Trophoblast cell (in vitro differentiated cells and primary cell): ENCODE measurements at regions not wholly inside any gene's neighbourhood (a gene's known extent, or its start where the extent isn't known, plus 50 kb on each side); places are given as distances from the start of the nearest gene placed in this dataset.

Source experiments
- DNase-seq, 2 donors: peaks; one replicate each; pipeline ENCODE4 v3.0.0-alpha.2; 2016
- H2AFZ ChIP-seq: 2 replicates; pipeline ENCODE4 v1.6.1; 2013; ENCODE audit warnings: low read length, moderate library complexity, mild to moderate bottlenecking; ENCODE audit not compliant: insufficient read depth, poor library complexity
- H2AK5ac ChIP-seq: 2 replicates; pipeline ENCODE4 v1.6.1; 2013; ENCODE audit warnings: mild to moderate bottlenecking, low read length
- H2BK120ac ChIP-seq: 2 replicates; pipeline ENCODE4 v1.6.1; 2013; ENCODE audit warnings: low read length, mild to moderate bottlenecking, moderate library complexity; ENCODE audit not compliant: insufficient read depth, poor library complexity
- H2BK12ac ChIP-seq: 2 replicates; pipeline ENCODE4 v1.6.1; 2013; ENCODE audit warnings: mild to moderate bottlenecking, low read length, moderate library complexity
- H2BK5ac ChIP-seq: 2 replicates; pipeline ENCODE4 v1.6.1; 2013; ENCODE audit warnings: low read length, low read depth, moderate library complexity, mild to moderate bottlenecking; ENCODE audit not compliant: poor library complexity
- H3K14ac ChIP-seq: 2 replicates; pipeline ENCODE4 v1.6.1; 2013; ENCODE audit warnings: mild to moderate bottlenecking, low read length
- H3K18ac ChIP-seq: 2 replicates; pipeline ENCODE4 v1.6.1; 2013; ENCODE audit warnings: mild to moderate bottlenecking, low read length
- H3K23ac ChIP-seq: 2 replicates; pipeline ENCODE4 v1.6.1; 2013; ENCODE audit warnings: low read length
- H3K27ac ChIP-seq: 2 replicates; pipeline ENCODE4 v1.5.1; 2013; ENCODE audit warnings: low read depth, mild to moderate bottlenecking, inconsistent platforms, low read length, moderate library complexity
- H3K27me3 ChIP-seq: 2 replicates; pipeline ENCODE4 v1.6.1; 2013; ENCODE audit warnings: inconsistent platforms, mild to moderate bottlenecking, low read length, moderate library complexity; ENCODE audit not compliant: insufficient read depth
- H3K36me3 ChIP-seq, 2 experiments: 1 replicate in 1 of 2; 2 replicates in 1 of 2; pipeline ENCODE4 v1.6.1; 2013; ENCODE audit warnings: low read length in 2 of 2, mild to moderate bottlenecking in 2 of 2, moderate library complexity in 1 of 2; ENCODE audit not compliant: insufficient read depth in 2 of 2, control insufficient read depth in 1 of 2
- H3K4ac ChIP-seq: 2 replicates; pipeline ENCODE4 v1.6.1; 2013; ENCODE audit warnings: low read depth, mild to moderate bottlenecking, low read length, moderate library complexity
- H3K4me1 ChIP-seq, 2 experiments: 1 replicate in 1 of 2; 2 replicates in 1 of 2; pipeline ENCODE4 v1.6.1; 2013; ENCODE audit warnings: low read length in 2 of 2, mild to moderate bottlenecking in 2 of 2, moderate library complexity in 1 of 2; ENCODE audit not compliant: insufficient read depth in 2 of 2, control insufficient read depth in 1 of 2
- H3K4me2 ChIP-seq: 2 replicates; pipeline ENCODE4 v1.6.1; 2013; ENCODE audit warnings: inconsistent platforms, mild to moderate bottlenecking, low read length, moderate library complexity
- H3K4me3 ChIP-seq: 2 replicates; pipeline ENCODE4 v1.5.1; 2013; ENCODE audit warnings: mild to moderate bottlenecking, low read depth, low read length, inconsistent platforms
- H3K79me1 ChIP-seq: one replicate; pipeline ENCODE4 v1.6.1; 2013; ENCODE audit warnings: low read length
- H3K79me2 ChIP-seq: 2 replicates; pipeline ENCODE4 v1.6.1; 2013; ENCODE audit warnings: low read length, mild to moderate bottlenecking; ENCODE audit not compliant: control insufficient read depth, insufficient read depth, poor library complexity
- H3K9ac ChIP-seq: 2 replicates; pipeline ENCODE4 v1.6.1; 2013; ENCODE audit warnings: mild to moderate bottlenecking, low read length
- H3K9me3 ChIP-seq: 2 replicates; pipeline ENCODE4 v1.6.1; 2013; ENCODE audit warnings: low read depth, mild to moderate bottlenecking, control low read depth, inconsistent platforms, low read length; ENCODE audit not compliant: insufficient read depth
- H4K12ac ChIP-seq: 2 replicates; pipeline ENCODE4 v1.6.1; 2013; ENCODE audit warnings: low read depth, mild to moderate bottlenecking, low read length, moderate library complexity
- H4K8ac ChIP-seq: 2 replicates; pipeline ENCODE4 v1.6.1; 2013; ENCODE audit warnings: low read depth, mild to moderate bottlenecking, low read length, moderate library complexity
- H4K91ac ChIP-seq: one replicate; pipeline ENCODE4 v1.6.1; 2013; ENCODE audit warnings: low read depth, mild to moderate bottlenecking, low read length, moderate library complexity
- WGBS: extraction: QIAGEN DNeasy Blood & Tissue Kit; methylation state at CpG from one replicate; pipeline ENCODE4 v1.1.7; 2013; ENCODE audit warnings: missing lambda C conversion rate; ENCODE audit not compliant: insufficient read length, insufficient coverage; ENCODE audit errors: extremely low coverage; 5-methylcytosine and 5-hydroxymethylcytosine counted together

DNA sequence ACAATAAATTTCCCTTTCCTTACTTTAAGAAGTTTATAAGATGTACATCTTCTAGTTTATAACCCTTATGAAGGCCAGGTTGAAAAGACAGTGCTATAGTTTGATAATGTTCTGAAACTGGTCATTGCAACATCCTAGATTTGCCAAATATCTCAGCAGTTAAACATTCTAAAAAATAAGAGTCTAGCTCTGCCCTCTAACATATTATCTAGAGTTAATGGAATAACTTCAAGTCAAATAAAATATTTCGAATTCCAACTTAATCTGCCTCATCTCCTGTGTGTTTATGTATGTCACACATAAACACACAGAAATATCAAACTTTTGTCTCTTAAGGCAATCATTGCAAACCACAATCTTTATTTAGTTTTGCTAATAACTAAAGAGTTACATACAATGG, 796.6 kb downstream of the TLE1 start:
- H3K27ac ChIP-seq: no peak overlapping the region
- no peaks in the 10 kb centered on the region for H3K79me2 ChIP-seq
- H3K79me1 ChIP-seq: no peaks in the 10 kb centered on the region
- no peak overlapping the region for H3K14ac ChIP-seq
- H3K23ac ChIP-seq: no peak overlapping the region
- no peak overlapping the region for H2BK5ac ChIP-seq
- H4K8ac ChIP-seq: no peak overlapping the region
- no peaks in the 10 kb centered on the region for H3K9me3 ChIP-seq
- no peak overlapping the region for H2BK120ac ChIP-seq
- H3K4me2 ChIP-seq: no peak overlapping the region
- H3K36me3 ChIP-seq: no peaks in the 10 kb centered on the region
- H3K9ac ChIP-seq: no peak overlapping the region
- no peaks in the 10 kb centered on the region for H3K4me1 ChIP-seq
- no peak overlapping the region for H2BK12ac ChIP-seq
- no peak overlapping the region for H2AK5ac ChIP-seq
- no CpG with 5 or more reads among the region's 1 CpG for WGBS
- H3K4me3 ChIP-seq: no peak overlapping the region
- H4K91ac ChIP-seq: no peak overlapping the region
- DNase-seq: no peak
- H3K4ac ChIP-seq: no peak overlapping the region
- no peak overlapping the region for H3K18ac ChIP-seq
- H2AFZ ChIP-seq: no peak overlapping the region
- H4K12ac ChIP-seq: no peak overlapping the region
- H3K27me3 ChIP-seq: no peaks in the 10 kb centered on the region

DNA sequence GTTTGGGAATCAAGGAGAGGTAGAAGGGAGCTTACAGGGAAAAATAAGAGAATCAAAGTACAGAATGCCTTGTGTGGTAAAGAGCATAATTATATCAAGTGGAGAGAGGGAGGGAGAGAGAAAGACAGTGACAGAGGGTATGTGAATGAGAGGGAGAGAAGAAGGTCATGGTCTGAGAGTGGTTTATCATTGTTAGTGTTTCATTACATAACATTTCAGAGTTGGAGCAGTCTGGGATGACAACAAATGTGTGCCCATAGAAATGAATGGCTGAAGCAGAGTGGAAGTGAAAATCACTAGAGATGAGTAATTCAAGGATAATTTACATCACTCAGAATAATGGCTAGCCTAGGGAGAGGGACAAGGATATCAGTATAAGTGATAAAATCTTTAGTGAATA, 799.2 kb downstream of the TLE1 start:
- Histone ChIP-seq H3K9ac (no peak overlapping the region), H2BK5ac (no peak overlapping the region), H3K27me3 (no peaks in the 10 kb centered on the region), H2BK12ac (no peak overlapping the region), H4K12ac (no peak overlapping the region), H2AK5ac (no peak overlapping the region), H2AFZ (no peak overlapping the region), H3K9me3 (no peaks in the 10 kb centered on the region), H3K23ac (no peak overlapping the region), H3K14ac (no peak overlapping the region), H3K4me1 (no peaks in the 10 kb centered on the region), H3K4ac (no peak overlapping the region), H3K79me1 (no peaks in the 10 kb centered on the region), H3K4me3 (no peak overlapping the region), H4K8ac (no peak overlapping the region), H3K18ac (no peak overlapping the region), H3K27ac (no peak overlapping the region), H3K79me2 (no peaks in the 10 kb centered on the region), H3K36me3 (no peaks in the 10 kb centered on the region), H3K4me2 (no peak overlapping the region), H2BK120ac (no peak overlapping the region), H4K91ac (no peak overlapping the region)
- no peak for DNase-seq

DNA sequence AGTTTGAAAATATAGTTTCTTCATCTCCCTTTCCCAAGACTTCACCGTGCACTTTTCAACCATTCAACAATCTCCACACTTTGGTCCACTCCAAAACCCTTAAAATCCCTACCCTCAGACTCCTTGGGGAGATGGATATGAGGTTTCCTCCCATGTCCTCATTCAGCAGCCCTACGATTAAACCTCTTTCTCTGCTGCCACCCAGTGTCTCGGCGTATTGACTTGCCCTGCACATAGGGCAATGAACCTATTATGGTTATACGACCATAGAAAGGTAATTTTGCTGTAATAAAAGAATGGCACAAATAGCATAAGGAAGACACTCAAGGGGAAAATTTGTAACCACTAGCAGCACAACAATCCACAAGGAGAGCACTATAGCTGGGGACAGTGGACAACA, 803.5 kb downstream of the TLE1 start:
- 100% methylated on average over 1 of the region's 5 CpGs for WGBS
- no peaks in the 10 kb centered on the region for H3K36me3 ChIP-seq

DNA sequence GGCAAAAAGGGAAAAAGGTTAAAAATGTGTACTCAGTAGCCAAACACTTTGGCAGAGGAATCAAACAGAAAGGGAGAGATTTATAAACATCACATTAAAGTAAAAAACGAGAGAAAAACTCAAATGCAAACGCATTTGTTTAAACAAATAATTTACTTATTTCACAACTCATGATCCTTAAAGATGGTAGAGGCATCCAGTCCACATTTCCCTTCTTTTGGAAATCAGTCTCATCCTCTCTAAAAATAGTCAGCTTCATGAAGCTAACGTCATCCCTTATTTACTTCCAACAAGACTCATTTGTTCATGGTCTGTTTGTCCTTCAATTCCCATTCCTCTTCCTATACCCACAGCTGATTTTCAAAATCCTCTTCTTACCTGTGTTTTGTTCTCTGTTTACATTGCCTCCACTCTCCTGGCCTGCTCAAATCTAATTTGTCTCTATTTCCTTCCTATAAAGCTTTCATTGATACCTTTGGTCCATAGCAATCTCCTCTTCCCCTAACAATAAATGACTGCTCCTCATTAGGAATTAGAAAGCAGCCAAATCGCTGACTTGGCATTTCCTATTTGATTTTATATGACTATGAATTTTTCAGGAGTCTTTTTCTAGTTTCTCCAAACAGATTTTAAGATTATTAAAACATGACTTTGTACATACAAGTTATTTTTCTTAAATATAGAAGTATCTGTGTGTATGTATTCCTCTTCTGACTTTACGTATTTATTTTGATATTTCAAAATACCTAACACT, 805.3 kb downstream of the TLE1 start:
- Histone ChIP-seq H3K79me2 (no peaks in the 10 kb centered on the region), H2AFZ (no peak overlapping the region), H3K36me3 (no peaks in the 10 kb centered on the region), H3K4me1 (no peaks in the 10 kb centered on the region), H4K12ac (no peak overlapping the region), H3K4ac (no peak overlapping the region), H3K27me3 (no peaks in the 10 kb centered on the region), H4K91ac (no peak overlapping the region), H3K18ac (no peak overlapping the region), H3K9me3 (no peaks in the 10 kb centered on the region), H3K14ac (no peak overlapping the region), H2AK5ac (no peak overlapping the region), H3K79me1 (peaks cover 2% of the 10 kb centered on the region), H3K27ac (no peak overlapping the region), H3K4me3 (no peak overlapping the region), H2BK12ac (no peak overlapping the region), H2BK5ac (no peak overlapping the region), H3K23ac (no peak overlapping the region), H3K4me2 (no peak overlapping the region), H4K8ac (no peak overlapping the region), H3K9ac (no peak overlapping the region), H2BK120ac (no peak overlapping the region)
- no CpG with 5 or more reads among the region's 5 CpGs for WGBS
- no peak for DNase-seq

More for the DNA sequence above, 803.5 kb downstream of the TLE1 start:
- no peak overlapping the region for H3K18ac ChIP-seq
- H3K4me1 ChIP-seq: no peaks in the 10 kb centered on the region
- H3K27me3 ChIP-seq: no peaks in the 10 kb centered on the region
- H3K9me3 ChIP-seq: no peaks in the 10 kb centered on the region
- peaks cover 2% of the 10 kb centered on the region for H3K79me1 ChIP-seq
- no peak overlapping the region for H4K12ac ChIP-seq
- H2BK120ac ChIP-seq: no peak overlapping the region
- no peak overlapping the region for H2AFZ ChIP-seq
- no peak overlapping the region for H3K4ac ChIP-seq
- no peak overlapping the region for H2BK5ac ChIP-seq
- H3K4me2 ChIP-seq: no peak overlapping the region
- no peak overlapping the region for H3K23ac ChIP-seq
- DNase-seq: no peak
- no peak overlapping the region for H3K4me3 ChIP-seq
- H4K91ac ChIP-seq: no peak overlapping the region
- H2AK5ac ChIP-seq: no peak overlapping the region
- H3K79me2 ChIP-seq: no peaks in the 10 kb centered on the region
- no peak overlapping the region for H3K14ac ChIP-seq
- no peak overlapping the region for H3K9ac ChIP-seq
- no peak overlapping the region for H4K8ac ChIP-seq
- no peak overlapping the region for H3K27ac ChIP-seq
- no peak overlapping the region for H2BK12ac ChIP-seq
